DND-41 (cell line): ENCODE measurements at regions not wholly inside any gene's neighbourhood (a gene's known extent, or its start where the extent isn't known, plus 50 kb on each side); places are given as distances from the start of the nearest gene placed in this dataset.

ENCODE experiments used
- ATAC-seq: fragments of 200-7000 bp; cut with Tn5 transposase; 3 replicates; pipeline ENCODE4 v1.9.1; 2021; ENCODE audit warnings: low read depth; ENCODE audit not compliant: insufficient read depth
- DNase-seq: peaks from one replicate; pipeline ENCODE4 v3.0.0-alpha.2; 2020
- H2AFZ ChIP-seq: 2 replicates; pipeline ENCODE4 v1.6.0; 2012; ENCODE audit warnings: low read depth, low read length
- H3K27ac ChIP-seq: 2 replicates; pipeline ENCODE4 v1.5.1; 2012; ENCODE audit warnings: low read length, inconsistent platforms
- H3K27me3 ChIP-seq: fragments of 200-600 bp; sonication (generic); 2 replicates; pipeline ENCODE4 v1.6.0; 2012; ENCODE audit warnings: low read length, mild to moderate bottlenecking, inconsistent platforms; ENCODE audit not compliant: insufficient read depth, poor library complexity
- H3K36me3 ChIP-seq: 2 replicates; pipeline ENCODE4 v1.5.1; 2012; ENCODE audit warnings: low read length, inconsistent platforms; ENCODE audit not compliant: insufficient read depth
- H3K4me1 ChIP-seq: 2 replicates; pipeline ENCODE4 v1.5.1; 2012; ENCODE audit warnings: mild to moderate bottlenecking, low read length; ENCODE audit not compliant: insufficient read depth
- H3K4me2 ChIP-seq: 2 replicates; pipeline ENCODE4 v1.6.0; 2012; ENCODE audit warnings: mild to moderate bottlenecking, moderate library complexity, low read length, inconsistent platforms; ENCODE audit not compliant: insufficient read depth
- H3K4me3 ChIP-seq, 2 experiments: fragments of 200-600 bp in 1 of 2; shearing (Covaris generic) in 1 of 2; 2 replicates each; pipeline ENCODE4 v1.5.1; 2012 to 2016; ENCODE audit warnings: inconsistent platforms in 2 of 2, low read length in 2 of 2, mild to moderate bottlenecking in 2 of 2, low read depth in 1 of 2, moderate library complexity in 1 of 2
- H3K79me2 ChIP-seq: 2 replicates; pipeline ENCODE4 v1.6.0; 2012; ENCODE audit warnings: low read length, inconsistent platforms; ENCODE audit not compliant: insufficient read depth
- H3K9ac ChIP-seq: 2 replicates; pipeline ENCODE4 v1.6.0; 2012; ENCODE audit warnings: low read depth, mild to moderate bottlenecking, inconsistent platforms, low read length, moderate library complexity
- H3K9me3 ChIP-seq: 2 replicates; pipeline ENCODE4 v1.5.1; 2012; ENCODE audit warnings: low read length, moderate library complexity, mild to moderate bottlenecking, inconsistent platforms; ENCODE audit not compliant: insufficient read depth, severe bottlenecking
- H4K20me1 ChIP-seq: 2 replicates; pipeline ENCODE4 v1.6.0; 2012; ENCODE audit warnings: low read length; ENCODE audit not compliant: insufficient read depth
- EZH2 ChIP-seq: IDR thresholded peaks from 3 replicates; pipeline ENCODE4 v1.6.1; 2012; ENCODE audit warnings: borderline replicate concordance, low read depth, mild to moderate bottlenecking, moderate library complexity, low read length, inconsistent platforms; ENCODE audit not compliant: severe bottlenecking
- TF ChIP-seq, protein P1 (sequence below): IDR thresholded peaks from 2 replicates; pipeline ENCODE4 v1.5.1; 2012; ENCODE audit warnings: borderline replicate concordance, low read length, moderate library complexity, mild to moderate bottlenecking; ENCODE audit not compliant: poor library complexity, severe bottlenecking; ENCODE audit errors: extremely low read depth

DNA sequence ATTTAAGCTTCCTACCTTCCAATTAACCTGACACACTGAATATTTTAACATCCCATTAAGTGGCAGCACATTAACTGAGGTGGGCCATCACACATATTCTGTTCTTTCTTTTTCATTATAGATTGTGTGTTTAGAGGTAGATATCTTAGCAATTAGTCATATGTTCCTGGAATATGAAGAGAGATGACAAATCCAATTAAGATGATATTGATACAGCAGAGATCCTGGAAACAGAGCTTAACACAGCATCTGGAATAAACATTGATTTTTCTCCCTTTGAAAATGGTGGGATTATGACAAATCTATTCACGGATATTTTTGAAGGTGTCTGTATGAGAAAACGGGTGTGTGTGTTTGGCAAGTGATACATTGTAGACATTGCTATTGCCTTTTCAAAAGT is 448.0 kb downstream of the CDH10 start:
- Histone ChIP-seq H3K4me2 (no peak overlapping the region), H4K20me1 (no peaks in the 10 kb centered on the region), H3K9me3 (peaks cover 7% of the 10 kb centered on the region), H3K27ac (no peak overlapping the region), H3K9ac (no peak overlapping the region), H2AFZ (no peak overlapping the region), H3K4me1 (no peaks in the 10 kb centered on the region), H3K27me3 (no peaks in the 10 kb centered on the region), H3K79me2 (no peaks in the 10 kb centered on the region), H3K4me3 (no peak overlapping the region), H3K36me3 (no peaks in the 10 kb centered on the region)
- DNase-seq (no peak), ATAC-seq (no peak)
- TF ChIP-seq, protein P1, sequence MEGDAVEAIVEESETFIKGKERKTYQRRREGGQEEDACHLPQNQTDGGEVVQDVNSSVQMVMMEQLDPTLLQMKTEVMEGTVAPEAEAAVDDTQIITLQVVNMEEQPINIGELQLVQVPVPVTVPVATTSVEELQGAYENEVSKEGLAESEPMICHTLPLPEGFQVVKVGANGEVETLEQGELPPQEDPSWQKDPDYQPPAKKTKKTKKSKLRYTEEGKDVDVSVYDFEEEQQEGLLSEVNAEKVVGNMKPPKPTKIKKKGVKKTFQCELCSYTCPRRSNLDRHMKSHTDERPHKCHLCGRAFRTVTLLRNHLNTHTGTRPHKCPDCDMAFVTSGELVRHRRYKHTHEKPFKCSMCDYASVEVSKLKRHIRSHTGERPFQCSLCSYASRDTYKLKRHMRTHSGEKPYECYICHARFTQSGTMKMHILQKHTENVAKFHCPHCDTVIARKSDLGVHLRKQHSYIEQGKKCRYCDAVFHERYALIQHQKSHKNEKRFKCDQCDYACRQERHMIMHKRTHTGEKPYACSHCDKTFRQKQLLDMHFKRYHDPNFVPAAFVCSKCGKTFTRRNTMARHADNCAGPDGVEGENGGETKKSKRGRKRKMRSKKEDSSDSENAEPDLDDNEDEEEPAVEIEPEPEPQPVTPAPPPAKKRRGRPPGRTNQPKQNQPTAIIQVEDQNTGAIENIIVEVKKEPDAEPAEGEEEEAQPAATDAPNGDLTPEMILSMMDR, result no peak
- no peak for TF ChIP-seq EZH2

DNA sequence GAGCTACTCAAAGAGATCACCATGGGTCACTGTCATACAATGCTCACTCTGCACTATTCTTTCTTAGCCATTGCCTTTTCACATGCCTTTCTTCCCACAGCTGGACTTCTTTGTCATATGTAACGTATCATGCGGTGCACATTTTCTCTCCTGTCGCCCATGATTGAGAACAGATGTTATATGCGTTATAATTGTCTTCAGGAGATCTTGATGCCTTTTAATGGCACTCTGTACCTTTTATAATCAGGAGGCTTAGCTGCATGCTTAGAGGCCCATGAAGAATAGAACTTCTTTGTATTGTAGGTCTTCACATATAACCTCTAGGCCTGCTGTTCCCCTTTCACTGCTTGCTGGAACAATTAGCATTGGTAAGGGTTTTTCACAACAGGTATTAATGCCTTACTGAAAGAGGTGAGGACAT is 436.1 kb downstream of the CDH10 start:
- H3K79me2 ChIP-seq, result no peaks in the 10 kb centered on the region
- H3K9me3 ChIP-seq, result no peaks in the 10 kb centered on the region
- no peaks in the 10 kb centered on the region for H3K4me1 ChIP-seq
- no peak overlapping the region for H3K9ac ChIP-seq
- H3K4me2 ChIP-seq, result no peak overlapping the region
- no peak for TF ChIP-seq EZH2
- TF ChIP-seq, protein P1, result no peak
- H3K4me3 ChIP-seq, result no peak overlapping the region
- H3K36me3 ChIP-seq, result no peaks in the 10 kb centered on the region
- H3K27me3 ChIP-seq, result no peaks in the 10 kb centered on the region
- H4K20me1 ChIP-seq, result no peaks in the 10 kb centered on the region
- no peak overlapping the region for H2AFZ ChIP-seq
- no peak overlapping the region for H3K27ac ChIP-seq
- DNase-seq, result no peak
- ATAC-seq, result no peak

DNA sequence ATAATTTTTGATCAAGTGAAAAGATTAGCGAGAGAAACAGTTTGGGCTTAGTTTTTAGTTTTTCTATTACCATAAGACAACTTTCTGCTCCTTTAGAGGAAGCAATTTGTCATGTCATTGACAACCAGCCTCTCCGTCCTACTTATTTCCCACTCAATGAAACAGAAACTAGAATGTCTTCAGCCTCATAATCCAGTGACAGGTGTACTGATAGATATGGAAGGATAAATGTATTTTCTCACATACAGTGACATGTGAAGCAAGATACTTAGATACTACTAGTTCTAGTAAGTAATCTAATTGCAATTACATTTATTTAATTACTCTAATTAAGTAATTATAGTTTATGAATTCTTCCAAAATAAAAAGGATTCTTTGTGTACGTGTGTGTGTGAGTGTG is 429.7 kb downstream of the CDH10 start:
- Histone ChIP-seq H3K9me3 (peaks cover 3% of the 10 kb centered on the region), H3K4me1 (no peaks in the 10 kb centered on the region), H3K79me2 (no peaks in the 10 kb centered on the region), H3K4me2 (no peak overlapping the region), H3K27me3 (no peaks in the 10 kb centered on the region), H3K27ac (no peak overlapping the region), H4K20me1 (no peaks in the 10 kb centered on the region), H3K4me3 (no peak overlapping the region), H3K36me3 (no peaks in the 10 kb centered on the region), H2AFZ (no peak overlapping the region), H3K9ac (no peak overlapping the region)
- no peak for TF ChIP-seq EZH2
- TF ChIP-seq, protein P1, result no peak
- DNase-seq (no peak), ATAC-seq (no peak)

DNA sequence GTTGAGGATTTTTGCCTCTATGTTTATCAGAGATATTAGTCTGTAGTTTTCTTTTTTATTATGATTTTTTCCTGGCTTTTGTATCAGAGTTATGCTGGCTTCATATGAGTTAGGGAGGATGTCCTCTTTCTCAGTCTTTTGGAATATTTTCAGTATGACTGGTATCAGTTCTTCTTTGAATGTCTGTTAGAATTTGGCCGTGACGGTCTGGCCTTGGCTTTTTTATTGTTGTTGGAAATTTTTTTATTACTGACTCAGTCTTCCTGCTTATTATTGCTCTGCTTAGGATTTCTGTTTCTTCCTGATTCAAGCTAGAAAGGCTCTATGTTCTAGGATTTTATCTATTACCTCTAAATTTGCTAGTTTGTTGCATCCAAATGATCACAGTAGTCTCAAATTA is 421.9 kb downstream of the CDH10 start:
- Histone ChIP-seq H4K20me1 (no peaks in the 10 kb centered on the region), H3K9me3 (peaks cover 3% of the 10 kb centered on the region), H3K9ac (no peak overlapping the region), H3K4me1 (no peaks in the 10 kb centered on the region), H3K4me2 (no peak overlapping the region), H3K36me3 (no peaks in the 10 kb centered on the region), H3K27ac (no peak overlapping the region), H2AFZ (no peak overlapping the region), H3K79me2 (no peaks in the 10 kb centered on the region), H3K27me3 (no peaks in the 10 kb centered on the region), H3K4me3 (no peak overlapping the region)
- ATAC-seq (no peak), DNase-seq (no peak)
- TF ChIP-seq, protein P1, result no peak
- TF ChIP-seq EZH2, result no peak
